ENCODE measurements at regions not wholly inside any gene's neighbourhood (a gene's known extent, or its start where the extent isn't known, plus 50 kb on each side); places are given as distances from the start of the nearest gene placed in this dataset.
A peak's percentile ranks its signal among the peaks of the same experiment; 100 is the strongest.

- DNase-seq = no peak
These were observed 517.5 kb downstream of the TFAP2B start for GRCh38 chr6:51336185-51336584.

- no peak for DNase-seq
These were observed 518.6 kb downstream of the TFAP2B start for GRCh38 chr6:51337277-51337676.

DNA sequence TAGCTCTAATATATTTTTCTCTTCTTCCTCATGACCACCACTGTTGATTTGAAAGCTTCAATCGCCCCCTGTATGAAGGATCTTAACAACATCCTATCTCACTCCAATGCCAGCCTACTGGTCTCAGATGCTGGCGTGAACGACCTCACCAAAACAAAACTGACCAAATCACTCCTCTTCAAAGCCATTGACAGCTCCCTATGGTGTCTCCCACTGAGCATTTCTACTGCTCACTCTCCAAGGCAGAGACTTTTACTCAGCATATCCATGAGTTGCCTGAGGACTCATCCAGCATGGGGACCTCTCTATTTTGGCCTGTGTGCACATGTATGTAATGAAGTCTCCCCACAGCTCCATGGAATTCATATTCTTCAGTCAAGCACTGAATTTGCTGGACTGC, 520.4 kb downstream of the TFAP2B start:
- no peak for DNase-seq

GRCh38 chr6:51339728-51340127, 521.1 kb downstream of the TFAP2B start:
- peak in 1 of 3 experiments; percentile 8 for DNase-seq

- no peak for DNase-seq
These were observed 523.7 kb downstream of the TFAP2B start for GRCh38 chr6:51342393-51342792.

DNA sequence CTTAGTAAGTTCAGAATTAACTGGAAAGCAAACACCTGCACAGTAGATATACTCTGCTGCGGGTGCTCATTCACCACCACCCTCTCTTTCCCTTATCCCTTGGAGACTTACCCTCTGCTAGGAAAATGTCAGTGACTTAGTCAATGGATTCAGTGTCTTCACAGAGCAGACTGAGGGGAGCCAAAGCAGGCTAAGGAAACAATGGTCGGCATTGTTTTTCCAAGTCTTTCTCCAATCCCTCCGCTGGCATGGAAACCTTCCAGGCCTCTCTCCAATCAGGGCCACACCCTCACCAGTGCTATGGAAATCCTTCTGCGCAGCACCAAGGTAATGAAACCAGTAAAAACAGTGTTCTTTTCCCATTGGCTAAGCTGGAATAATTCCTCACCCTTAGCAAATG, 531.2 kb downstream of the TFAP2B start:
- DNase-seq = no peak

GRCh38 chr6:51350308-51350904, 531.7 kb downstream of the TFAP2B start:
- DNase-seq = peak in 1 of 3 experiments; percentile 41

GRCh38 chr6:51352506-51353029, 533.9 kb downstream of the TFAP2B start:
- DNase-seq = no peak

- DNase-seq = no peak
These were observed 541.6 kb downstream of the TFAP2B start for GRCh38 chr6:51360287-51360686.

DNA sequence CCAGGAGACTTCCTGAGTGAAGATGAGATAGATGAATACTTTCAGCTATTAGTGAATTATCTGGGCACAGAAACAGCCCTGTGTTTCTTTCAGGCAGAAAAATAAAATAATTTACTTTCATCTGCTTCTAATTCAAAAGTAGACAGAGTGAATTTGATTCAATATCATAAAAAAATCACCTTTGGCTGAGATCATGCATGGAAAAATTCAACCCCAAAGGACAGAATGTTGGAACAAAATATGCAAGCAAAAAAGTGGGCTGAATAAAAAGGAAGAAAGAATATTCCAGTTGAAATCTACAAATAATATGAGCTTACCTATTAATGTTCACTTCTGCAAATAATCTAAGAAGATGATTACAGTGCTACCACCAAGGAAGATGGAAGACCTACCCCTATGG, 546.9 kb downstream of the TFAP2B start:
- DNase-seq = no peak

DNA sequence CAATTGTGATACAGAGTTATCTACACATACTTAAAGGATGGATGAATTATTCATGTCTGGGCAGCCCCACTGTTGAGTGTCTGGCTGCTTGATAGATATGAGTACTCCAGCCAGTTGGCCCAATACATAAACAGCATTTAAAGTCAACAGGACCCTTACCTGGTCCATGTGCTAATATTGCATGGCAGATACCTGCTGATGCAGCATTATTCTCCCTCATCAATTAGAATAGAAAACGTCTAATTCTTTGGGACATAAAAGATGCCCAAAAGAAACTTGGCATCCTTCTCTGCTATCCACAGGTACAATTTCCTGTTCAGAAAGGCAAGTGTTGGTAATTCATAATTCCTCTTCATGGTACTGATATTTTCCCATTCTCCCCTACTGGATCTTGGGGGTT, 550.8 kb downstream of the TFAP2B start:
- DNase-seq = no peak

DNA sequence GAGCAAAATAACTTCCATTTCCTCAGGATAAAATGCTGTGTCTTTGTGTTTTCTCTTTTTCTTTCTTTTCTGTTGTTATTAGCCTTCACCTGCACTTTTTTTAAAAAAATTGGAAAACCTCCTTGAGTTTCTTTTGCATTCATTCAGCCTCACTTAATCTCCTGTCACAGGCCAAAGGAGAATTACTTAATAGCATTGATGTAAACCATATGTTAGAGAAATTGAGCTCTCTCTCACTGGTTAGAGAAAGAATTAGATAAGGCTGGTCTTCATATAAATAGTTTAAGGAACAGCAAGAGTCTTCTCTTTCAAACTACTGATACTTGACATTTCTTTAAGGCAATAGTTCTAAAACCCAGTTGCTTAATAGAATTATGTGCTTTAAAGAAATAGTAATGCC, 564.2 kb downstream of the TFAP2B start:
- DNase-seq = no peak

- DNase-seq = no peak
These were observed 566.1 kb downstream of the TFAP2B start for GRCh38 chr6:51384736-51385135.

GRCh38 chr6:51386347-51386836, 567.7 kb downstream of the TFAP2B start:
- no peak for DNase-seq

GRCh38 chr6:51387907-51388306, 569.2 kb downstream of the TFAP2B start:
- DNase-seq = peak in 2 of 3 experiments; percentile 46 to 83

- no peak for DNase-seq
These were observed 575.4 kb downstream of the TFAP2B start for GRCh38 chr6:51394061-51394460.

- no peak for DNase-seq
These were observed 577.9 kb downstream of the TFAP2B start for GRCh38 chr6:51396583-51396982.

DNA sequence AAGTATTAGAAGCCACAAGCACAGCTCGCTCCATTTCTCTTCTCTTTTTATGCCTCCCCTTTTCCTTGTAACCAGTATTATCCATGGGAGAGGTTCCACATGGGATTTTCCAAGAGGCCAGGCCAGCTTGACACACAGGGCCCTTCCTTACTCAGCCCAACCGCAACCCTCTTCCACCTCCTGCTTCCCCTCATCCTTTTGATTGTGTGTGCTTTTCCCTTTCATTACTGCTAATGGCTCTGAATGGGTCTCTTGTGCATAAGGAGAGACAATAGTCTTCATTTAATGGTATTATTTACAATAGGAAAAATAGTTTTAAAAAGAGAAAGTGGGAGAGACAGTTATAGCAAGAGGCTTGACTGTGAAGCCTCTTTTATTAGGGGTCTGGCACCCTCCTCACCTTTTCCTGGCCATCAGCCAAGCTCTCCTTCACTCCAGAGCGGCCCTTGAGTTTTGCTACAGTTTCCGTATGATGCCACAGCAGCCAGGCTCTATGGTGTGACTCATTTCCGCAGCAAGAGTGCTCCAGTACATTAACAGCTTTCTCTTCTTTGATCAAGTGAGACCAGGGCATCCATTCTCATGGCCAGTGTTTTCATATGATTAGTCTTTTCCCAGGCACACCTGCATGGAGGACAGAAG, 579.5 kb downstream of the TFAP2B start:
- peak; percentile 62 to 95 (median 90) for DNase-seq

- DNase-seq = peak in 1 of 3 experiments; percentile 40
These were observed 580.1 kb downstream of the TFAP2B start for GRCh38 chr6:51398793-51399192.

GRCh38 chr6:51410453-51410852, 591.8 kb downstream of the TFAP2B start:
- DNase-seq = no peak

- DNase-seq = no peak
These were observed 592.9 kb downstream of the TFAP2B start for GRCh38 chr6:51411496-51412125.

- DNase-seq = no peak
These were observed 595.7 kb downstream of the TFAP2B start for GRCh38 chr6:51414361-51414760.

DNA sequence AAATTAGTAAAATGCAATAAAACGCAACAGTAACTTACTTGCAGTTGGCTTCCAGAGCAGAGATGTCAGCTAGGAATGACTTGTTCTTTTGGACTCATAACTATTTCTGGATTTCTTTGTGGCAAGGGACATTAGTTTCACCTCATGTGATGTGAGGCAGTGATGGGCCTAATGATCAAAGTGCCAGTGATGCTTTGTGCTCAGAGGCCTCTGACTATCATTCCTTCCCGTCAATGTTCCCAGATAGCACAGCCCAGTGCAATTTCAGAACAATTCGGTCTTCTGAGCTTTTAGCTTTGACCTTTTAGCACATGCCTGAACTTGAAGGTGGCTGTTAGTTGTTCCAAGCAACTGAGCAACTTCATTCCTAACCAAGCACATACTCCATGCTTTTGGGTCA, 596.8 kb downstream of the TFAP2B start:
- no peak for DNase-seq

All from NCI-H1417 (cell line).